Stomach smooth muscle (tissue), 2 donors: ENCODE measurements at regions not wholly inside any gene's neighbourhood (a gene's known extent, or its start where the extent isn't known, plus 50 kb on each side); places are given as distances from the start of the nearest gene placed in this dataset.

ENCODE experiments used
- H3K27ac ChIP-seq: one replicate; pipeline ENCODE4 v1.7.0; 2013; ENCODE audit warnings: mild to moderate bottlenecking, low read length, inconsistent platforms
- H3K27me3 ChIP-seq, 2 donors: one replicate each; pipeline ENCODE4 v1.7.0; 2013; ENCODE audit warnings: low read length in 2 of 2; ENCODE audit not compliant: insufficient read depth in 2 of 2, control insufficient read depth in 1 of 2
- H3K36me3 ChIP-seq, 2 donors: one replicate each; pipeline ENCODE4 v1.7.0; 2013; ENCODE audit warnings: low read length in 2 of 2; ENCODE audit not compliant: control insufficient read depth in 2 of 2, insufficient read depth in 2 of 2
- H3K4me1 ChIP-seq: one replicate; pipeline ENCODE4 v1.7.0; 2013; ENCODE audit warnings: low read length; ENCODE audit not compliant: control insufficient read depth, insufficient read depth
- H3K4me3 ChIP-seq, 2 donors: one replicate each; pipeline ENCODE4 v1.7.0; 2013; ENCODE audit warnings: low read length in 2 of 2
- H3K9ac ChIP-seq, 2 donors: one replicate each; pipeline ENCODE4 v1.7.0; 2013; ENCODE audit warnings: low read length in 2 of 2, mild to moderate bottlenecking in 1 of 2
- H3K9me3 ChIP-seq, 2 donors: one replicate each; pipeline ENCODE4 v1.7.0; 2013; ENCODE audit warnings: low read length in 2 of 2; ENCODE audit not compliant: control insufficient read depth in 2 of 2
- donor health status: healthy.
- donor health status: Pancreatic carcinoma.

DNA sequence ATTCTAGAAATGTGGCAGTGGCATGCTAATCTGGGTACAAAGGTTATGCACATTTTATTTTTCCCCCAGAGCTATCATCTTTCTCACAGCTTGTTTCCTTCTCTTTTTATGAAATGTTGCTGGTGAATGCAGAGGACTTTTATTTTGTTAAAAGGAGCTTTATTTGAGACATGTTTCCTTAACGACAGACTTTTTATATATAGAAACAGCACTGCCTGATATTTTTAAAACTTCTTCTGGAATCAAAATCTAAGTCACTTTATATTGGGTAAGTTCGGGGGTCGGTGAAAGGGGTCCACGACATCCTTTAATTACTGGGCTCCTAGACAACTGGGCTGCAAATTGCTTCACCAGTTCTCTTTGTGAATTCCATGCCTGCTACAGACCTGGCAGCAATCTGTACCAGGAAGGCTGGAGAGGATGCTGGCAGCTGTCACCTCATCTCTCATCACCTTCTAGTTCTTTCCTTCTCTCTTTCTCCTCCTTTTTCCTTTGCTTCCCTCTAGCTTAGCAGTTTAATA is 464.7 kb downstream of the PDCD6IP start:
- H3K27ac ChIP-seq: no peak overlapping the region
- H3K36me3 ChIP-seq: no peaks in the 10 kb centered on the region
- H3K9me3 ChIP-seq: no peaks in the 10 kb centered on the region
- no peaks in the 10 kb centered on the region for H3K27me3 ChIP-seq
- no peak overlapping the region for H3K9ac ChIP-seq
- no peak overlapping the region for H3K4me3 ChIP-seq
- H3K4me1 ChIP-seq: peaks cover 4% of the 10 kb centered on the region

DNA sequence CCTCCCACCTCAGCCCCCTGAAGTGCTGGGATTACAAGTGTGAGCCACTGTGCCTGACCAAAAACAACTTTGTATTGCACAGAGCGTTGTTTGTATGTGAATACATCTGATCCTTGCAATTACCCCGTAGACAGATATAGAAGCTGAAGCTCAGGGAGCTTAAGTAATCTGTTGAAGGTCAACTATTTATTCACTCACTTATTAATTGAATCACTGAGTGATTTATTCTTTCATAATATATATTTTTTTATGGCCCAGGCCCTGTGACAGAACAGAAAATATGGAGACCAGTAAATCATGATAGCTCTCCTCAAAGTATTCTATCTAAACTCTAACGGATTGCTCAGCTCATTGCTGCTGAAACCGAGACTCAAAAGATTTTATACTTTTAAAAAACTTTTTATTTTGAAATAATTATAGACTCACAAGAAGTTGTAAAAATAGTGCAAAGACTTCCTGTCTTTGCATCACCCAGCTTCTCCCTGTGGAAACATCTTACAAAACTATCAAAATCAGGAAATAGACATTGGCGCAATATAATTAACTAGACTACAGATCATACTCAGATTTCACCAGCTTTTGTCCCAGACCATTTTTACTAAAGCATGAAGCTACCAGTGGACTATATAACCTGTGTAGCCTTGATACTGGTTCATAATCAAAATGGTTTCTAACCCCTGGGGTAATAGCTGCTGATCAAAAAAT is 466.1 kb downstream of the PDCD6IP start:
- Histone ChIP-seq H3K4me3 (no peak overlapping the region), H3K27ac (no peak overlapping the region), H3K27me3 (no peaks in the 10 kb centered on the region), H3K9me3 (no peaks in the 10 kb centered on the region), H3K4me1 (peaks cover 4% of the 10 kb centered on the region), H3K9ac (no peak overlapping the region), H3K36me3 (no peaks in the 10 kb centered on the region)

DNA sequence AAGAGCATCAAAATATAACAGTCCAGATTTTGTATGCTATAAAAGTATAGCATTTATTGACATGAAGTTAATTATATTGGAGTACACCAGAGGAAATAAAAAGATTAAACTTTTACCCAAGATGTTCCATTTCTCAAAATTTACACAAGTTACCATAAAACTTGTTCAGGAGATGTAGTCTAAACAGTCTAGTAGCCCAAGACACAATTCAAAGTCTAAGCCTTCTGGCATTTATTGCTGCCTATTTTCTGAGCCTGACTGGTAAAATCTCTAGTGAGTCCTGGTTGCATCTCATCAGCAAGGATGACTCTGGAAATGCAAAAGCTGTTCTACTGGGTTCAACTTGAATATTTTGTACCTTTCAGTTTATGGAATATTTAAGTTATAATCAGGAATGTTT is 468.7 kb downstream of the PDCD6IP start:
- peaks cover 4% of the 10 kb centered on the region for H3K4me1 ChIP-seq
- no peaks in the 10 kb centered on the region for H3K36me3 ChIP-seq
- peaks cover 0 to 2% of the 10 kb centered on the region in 2 donors for H3K9me3 ChIP-seq

GRCh38 chr3:34268032-34268709 is 469.7 kb downstream of the PDCD6IP start:
- peaks cover 3% of the 10 kb centered on the region for H3K4me1 ChIP-seq
- H3K4me3 ChIP-seq: no peak overlapping the region
- H3K27ac ChIP-seq: no peak overlapping the region
- no peak overlapping the region for H3K9ac ChIP-seq
- no peaks in the 10 kb centered on the region for H3K36me3 ChIP-seq
- no peaks in the 10 kb centered on the region for H3K27me3 ChIP-seq
- peaks cover 0 to 2% of the 10 kb centered on the region in 2 donors for H3K9me3 ChIP-seq

More for the DNA sequence above, 468.7 kb downstream of the PDCD6IP start:
- Histone ChIP-seq H3K4me3 (no peak overlapping the region), H3K9ac (no peak overlapping the region), H3K27ac (no peak overlapping the region), H3K27me3 (no peaks in the 10 kb centered on the region)

- Histone ChIP-seq H3K36me3 (no peaks in the 10 kb centered on the region), H3K9ac (no peak overlapping the region), H3K4me1 (no peaks in the 10 kb centered on the region), H3K4me3 (no peak overlapping the region), H3K27ac (no peak overlapping the region), H3K9me3 (peaks cover 0 to 5% of the 10 kb centered on the region in 2 donors), H3K27me3 (no peaks in the 10 kb centered on the region)
These were observed 477.4 kb downstream of the PDCD6IP start for GRCh38 chr3:34275811-34276210.

GRCh38 chr3:34276342-34276741 is 477.9 kb downstream of the PDCD6IP start:
- Histone ChIP-seq H3K4me1 (no peaks in the 10 kb centered on the region), H3K36me3 (no peaks in the 10 kb centered on the region), H3K9ac (no peak overlapping the region), H3K27ac (no peak overlapping the region), H3K9me3 (peaks cover 0 to 5% of the 10 kb centered on the region in 2 donors), H3K27me3 (no peaks in the 10 kb centered on the region), H3K4me3 (no peak overlapping the region)

DNA sequence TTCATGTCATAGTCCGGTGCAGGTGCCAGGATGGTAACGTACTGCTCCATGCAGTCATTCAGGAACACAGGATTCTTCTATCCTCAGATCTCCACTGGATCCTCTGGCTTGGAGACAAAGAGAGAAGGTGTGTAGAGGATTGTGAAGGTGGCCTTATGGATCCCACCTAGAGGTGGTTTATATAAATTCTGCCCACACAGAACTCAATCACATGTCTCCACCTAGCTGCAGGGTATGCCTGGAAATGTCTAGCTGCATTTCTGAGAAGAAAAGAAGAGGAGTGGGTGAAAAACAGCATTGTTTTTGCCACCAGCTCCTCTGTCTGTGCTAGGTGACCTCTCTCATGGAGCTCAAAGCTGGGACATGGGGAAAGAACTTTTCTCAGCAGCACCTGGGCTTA is 478.7 kb downstream of the PDCD6IP start:
- no peaks in the 10 kb centered on the region for H3K4me1 ChIP-seq
- no peaks in the 10 kb centered on the region for H3K36me3 ChIP-seq
- no peak overlapping the region for H3K4me3 ChIP-seq
- H3K9ac ChIP-seq: no peak overlapping the region
- peaks cover 0 to 3% of the 10 kb centered on the region in 2 donors for H3K9me3 ChIP-seq
- H3K27me3 ChIP-seq: no peaks in the 10 kb centered on the region
- H3K27ac ChIP-seq: no peak overlapping the region

GRCh38 chr3:34279901-34280300 is 481.5 kb downstream of the PDCD6IP start:
- Histone ChIP-seq H3K27me3 (no peaks in the 10 kb centered on the region), H3K36me3 (no peaks in the 10 kb centered on the region), H3K4me1 (no peaks in the 10 kb centered on the region), H3K4me3 (no peak overlapping the region), H3K9ac (no peak overlapping the region), H3K9me3 (no peaks in the 10 kb centered on the region), H3K27ac (no peak overlapping the region)

- H3K4me3 ChIP-seq: no peak overlapping the region
- H3K27ac ChIP-seq: no peak overlapping the region
- no peak overlapping the region for H3K9ac ChIP-seq
- H3K9me3 ChIP-seq: no peaks in the 10 kb centered on the region
- no peaks in the 10 kb centered on the region for H3K27me3 ChIP-seq
- no peaks in the 10 kb centered on the region for H3K36me3 ChIP-seq
- H3K4me1 ChIP-seq: no peaks in the 10 kb centered on the region
These were observed 485.3 kb downstream of the PDCD6IP start for GRCh38 chr3:34283751-34284150.

GRCh38 chr3:34284959-34285826 is 486.8 kb downstream of the PDCD6IP start:
- Histone ChIP-seq H3K9me3 (no peaks in the 10 kb centered on the region), H3K27me3 (no peaks in the 10 kb centered on the region), H3K27ac (no peak overlapping the region), H3K4me1 (no peaks in the 10 kb centered on the region), H3K9ac (no peak overlapping the region), H3K36me3 (no peaks in the 10 kb centered on the region), H3K4me3 (no peak overlapping the region)
